Retinal pigment epithelial cell (primary cell): ENCODE measurements at regions not wholly inside any gene's neighbourhood (a gene's known extent, or its start where the extent isn't known, plus 50 kb on each side); places are given as distances from the start of the nearest gene placed in this dataset.

ENCODE experiments used
- DNase-seq: peaks from one replicate; pipeline ENCODE4 v3.0.0-alpha.2; 2010; ENCODE audit warnings: low read depth
- H3K4me3 ChIP-seq: 2 replicates; pipeline ENCODE4 v1.5.1; 2011; ENCODE audit warnings: mild to moderate bottlenecking, low read length, control low read depth, moderate library complexity
- TF ChIP-seq, protein P1 (sequence below): conservative IDR thresholded peaks from 2 replicates; pipeline ENCODE4 v1.5.1; 2011; ENCODE audit warnings: low read depth, low read length, control low read depth, inconsistent platforms

DNA sequence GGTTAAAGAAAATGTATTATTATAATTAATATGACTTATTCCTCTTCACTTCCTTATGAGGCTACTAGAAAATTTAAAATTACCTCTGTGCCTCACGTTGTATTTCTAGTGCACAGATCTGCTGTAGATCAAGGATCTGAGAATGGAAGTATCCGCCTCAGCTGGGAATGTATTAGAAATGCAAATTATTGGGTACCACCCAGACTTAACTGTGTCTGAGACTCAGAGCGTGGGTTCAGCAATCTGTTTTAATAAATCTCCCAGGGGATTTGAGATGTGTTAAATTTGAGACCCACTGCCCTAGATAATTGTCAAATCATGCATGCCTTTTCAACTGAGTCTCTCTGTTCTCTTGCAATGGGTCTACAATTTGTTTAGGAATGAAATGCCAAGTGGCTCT is 658.0 kb upstream of the NOX3 start:
- no peak for DNase-seq
- TF ChIP-seq, protein P1, sequence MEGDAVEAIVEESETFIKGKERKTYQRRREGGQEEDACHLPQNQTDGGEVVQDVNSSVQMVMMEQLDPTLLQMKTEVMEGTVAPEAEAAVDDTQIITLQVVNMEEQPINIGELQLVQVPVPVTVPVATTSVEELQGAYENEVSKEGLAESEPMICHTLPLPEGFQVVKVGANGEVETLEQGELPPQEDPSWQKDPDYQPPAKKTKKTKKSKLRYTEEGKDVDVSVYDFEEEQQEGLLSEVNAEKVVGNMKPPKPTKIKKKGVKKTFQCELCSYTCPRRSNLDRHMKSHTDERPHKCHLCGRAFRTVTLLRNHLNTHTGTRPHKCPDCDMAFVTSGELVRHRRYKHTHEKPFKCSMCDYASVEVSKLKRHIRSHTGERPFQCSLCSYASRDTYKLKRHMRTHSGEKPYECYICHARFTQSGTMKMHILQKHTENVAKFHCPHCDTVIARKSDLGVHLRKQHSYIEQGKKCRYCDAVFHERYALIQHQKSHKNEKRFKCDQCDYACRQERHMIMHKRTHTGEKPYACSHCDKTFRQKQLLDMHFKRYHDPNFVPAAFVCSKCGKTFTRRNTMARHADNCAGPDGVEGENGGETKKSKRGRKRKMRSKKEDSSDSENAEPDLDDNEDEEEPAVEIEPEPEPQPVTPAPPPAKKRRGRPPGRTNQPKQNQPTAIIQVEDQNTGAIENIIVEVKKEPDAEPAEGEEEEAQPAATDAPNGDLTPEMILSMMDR: no peak
- no peak overlapping the region for H3K4me3 ChIP-seq

DNA sequence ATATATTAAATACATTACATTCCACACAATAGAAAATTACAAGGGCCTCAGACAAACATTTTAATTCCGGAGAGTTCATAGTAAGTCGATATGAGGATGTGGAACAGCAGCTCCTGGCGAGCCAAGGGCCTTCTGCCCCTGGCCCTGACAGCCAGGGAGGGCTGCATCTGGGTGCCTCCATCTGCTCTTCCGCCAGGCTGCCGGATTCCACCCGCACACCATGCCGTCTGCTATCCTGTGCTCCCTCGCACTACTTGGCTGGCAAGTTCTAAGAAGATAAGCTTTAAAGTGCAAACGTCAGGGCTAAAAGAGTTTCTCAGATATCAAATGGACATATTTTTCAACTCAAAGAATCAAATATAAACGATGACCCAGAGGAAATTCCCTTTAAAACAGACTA is 656.3 kb upstream of the NOX3 start:
- TF ChIP-seq, protein P1: no peak
- DNase-seq: no peak
- H3K4me3 ChIP-seq: no peak overlapping the region

DNA sequence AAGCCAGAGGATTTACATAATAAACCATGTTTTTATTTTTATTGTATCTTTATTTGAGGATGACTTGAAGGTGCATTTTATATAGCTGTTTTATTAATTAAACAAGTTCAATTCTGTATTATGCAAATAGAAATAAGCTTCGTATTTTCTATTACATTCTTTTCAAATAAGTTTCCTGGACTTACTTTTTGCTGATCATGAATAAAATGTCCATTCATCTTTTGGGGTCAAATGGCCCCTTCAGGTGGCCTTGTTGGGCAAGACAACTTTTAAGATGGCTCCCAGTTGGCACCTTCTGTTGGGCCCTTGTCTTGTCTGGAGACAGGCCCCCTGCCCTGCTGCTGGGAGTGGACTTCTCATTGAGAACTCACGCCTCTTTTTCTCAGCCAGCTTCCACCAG is 654.6 kb upstream of the NOX3 start:
- TF ChIP-seq, protein P1: no peak

DNA sequence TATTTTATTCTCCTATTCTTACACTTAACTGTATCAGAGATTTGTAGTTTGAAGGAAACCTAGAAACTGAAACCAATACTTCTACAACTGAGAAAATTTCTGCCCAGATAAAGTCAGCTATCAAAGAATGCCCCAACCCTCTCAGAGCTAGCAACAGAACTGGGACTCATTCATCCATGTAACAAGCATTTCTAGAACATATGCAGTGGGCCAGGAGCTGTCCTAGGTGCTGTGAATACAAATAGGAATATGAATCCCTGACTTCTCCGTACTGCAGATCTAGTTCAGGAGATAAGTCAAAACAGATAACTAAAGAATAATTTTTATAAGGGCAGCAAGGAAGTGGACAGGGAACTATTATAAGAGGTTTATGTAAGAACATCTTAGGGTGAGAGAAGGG is 654.1 kb upstream of the NOX3 start:
- DNase-seq: no peak
- TF ChIP-seq, protein P1: no peak
- no peak overlapping the region for H3K4me3 ChIP-seq

More for the DNA sequence above, 654.6 kb upstream of the NOX3 start:
- no peak for DNase-seq
- no peak overlapping the region for H3K4me3 ChIP-seq

DNA sequence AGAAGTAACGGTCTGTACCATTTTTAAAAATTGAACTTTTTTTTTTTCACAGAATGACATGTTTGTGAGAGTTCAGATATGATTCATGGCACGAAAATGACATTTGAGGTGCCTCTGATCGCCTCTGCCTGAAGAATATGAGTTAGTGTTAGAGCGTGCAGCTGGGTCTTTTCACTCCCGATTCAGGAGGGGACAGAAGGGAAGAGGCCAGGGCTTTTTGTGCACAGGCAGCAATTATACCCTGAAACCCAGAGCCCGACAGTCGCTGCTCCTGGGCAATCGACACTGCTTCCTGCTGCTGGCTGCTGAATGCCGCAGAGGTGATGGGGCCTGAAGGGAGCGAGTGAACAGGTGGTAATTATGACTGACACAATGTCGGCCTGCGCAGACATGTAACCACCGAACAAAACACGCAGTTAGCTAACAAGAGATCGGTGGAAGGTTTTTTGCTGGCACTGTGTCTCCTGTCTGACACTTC is 652.0 kb upstream of the NOX3 start:
- no peak for DNase-seq
- TF ChIP-seq, protein P1: no peak
- no peak overlapping the region for H3K4me3 ChIP-seq

DNA sequence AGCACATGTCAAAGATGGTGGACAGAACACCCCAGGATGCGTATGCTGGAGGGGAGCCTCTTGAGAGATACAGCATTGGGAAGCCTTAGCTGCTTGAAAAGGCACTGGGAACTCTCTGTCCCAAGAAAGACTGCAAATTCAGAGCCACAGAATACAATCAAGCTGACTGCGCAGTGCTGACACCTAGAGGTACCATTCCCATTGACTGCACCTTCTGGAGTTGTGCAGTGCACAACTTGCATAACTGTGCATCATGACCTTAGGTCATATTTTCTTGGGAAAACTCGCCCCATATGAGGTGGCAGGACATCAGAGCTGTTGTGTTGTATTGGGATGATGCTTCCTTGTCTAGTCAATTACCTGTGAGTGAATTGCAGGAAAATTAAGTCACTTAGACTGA is 646.5 kb upstream of the NOX3 start:
- DNase-seq: no peak
- TF ChIP-seq, protein P1: peak; percentile 49
- H3K4me3 ChIP-seq: no peak overlapping the region

DNA sequence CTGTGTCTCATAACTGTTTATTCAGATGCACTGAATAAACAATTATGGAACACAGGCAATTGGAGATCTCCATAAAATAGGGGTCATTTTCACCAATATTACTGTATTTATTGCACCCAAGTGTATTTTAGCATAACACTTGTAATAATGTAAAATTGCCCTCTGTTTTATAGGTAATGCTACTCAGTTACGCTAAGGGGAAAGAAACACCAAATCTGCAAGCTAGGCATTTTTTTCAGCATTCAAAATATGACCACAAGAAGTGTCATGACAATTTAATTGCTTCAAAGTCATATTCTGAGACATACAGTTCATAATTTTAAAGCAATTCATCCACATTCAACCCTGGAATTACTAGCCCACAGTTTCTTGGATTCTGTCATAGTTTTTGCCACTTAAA is 643.2 kb upstream of the NOX3 start:
- DNase-seq: no peak
- TF ChIP-seq, protein P1: no peak
- H3K4me3 ChIP-seq: no peak overlapping the region
